CD14-positive monocyte (primary cell): ENCODE measurements at regions not wholly inside any gene's neighbourhood (a gene's known extent, or its start where the extent isn't known, plus 50 kb on each side); places are given as distances from the start of the nearest gene placed in this dataset.

Experiments
- DNase-seq, 3 donors: peaks; one replicate each; pipeline ENCODE4 v3.0.0-alpha.2; 2011 to 2022
- H2AFZ ChIP-seq: 2 replicates; pipeline ENCODE4 v1.6.0; 2012; ENCODE audit warnings: mild to moderate bottlenecking, low read depth, low read length, inconsistent platforms; ENCODE audit not compliant: insufficient read depth, poor library complexity, severe bottlenecking
- H3K27ac ChIP-seq, 2 donors: 1 replicate in 1 of 2; 2 replicates in 1 of 2; pipeline ENCODE4 v1.5.1; 2012 to 2013; ENCODE audit warnings: low read length in 2 of 2, control low read depth in 1 of 2, inconsistent platforms in 1 of 2, low read depth in 1 of 2, mild to moderate bottlenecking in 1 of 2
- H3K27me3 ChIP-seq, 2 donors: one replicate each; pipeline versions ENCODE4 v1.6.0 to v1.6.1; 2011 to 2013; ENCODE audit warnings: low read length in 2 of 2; ENCODE audit not compliant: control insufficient read depth in 2 of 2, insufficient read depth in 2 of 2
- H3K36me3 ChIP-seq, 2 donors: replicated peaks in 1 of 2; 1 replicate in 1 of 2; 2 replicates in 1 of 2; pipeline versions ENCODE4 v1.5.1 to v1.6.1; 2012 to 2013; ENCODE audit warnings: low read length in 2 of 2, control low read depth in 1 of 2, inconsistent platforms in 1 of 2, mild to moderate bottlenecking in 1 of 2; ENCODE audit not compliant: insufficient read depth in 2 of 2, control insufficient read depth in 1 of 2
- H3K4me1 ChIP-seq, 2 donors: 1 replicate in 1 of 2; 2 replicates in 1 of 2; pipeline versions ENCODE4 v1.5.1 to v1.6.1; 2012 to 2013; ENCODE audit warnings: low read length in 2 of 2, control low read depth in 1 of 2, inconsistent platforms in 1 of 2, mild to moderate bottlenecking in 1 of 2, moderate library complexity in 1 of 2; ENCODE audit not compliant: insufficient read depth in 2 of 2, control insufficient read depth in 1 of 2
- H3K4me2 ChIP-seq: replicated peaks from 2 replicates; pipeline ENCODE3; 2012; ENCODE audit warnings: low read length, moderate library complexity, mild to moderate bottlenecking; ENCODE audit not compliant: poor library complexity, severe bottlenecking; ENCODE audit errors: extremely low read depth
- H3K4me3 ChIP-seq, 3 experiments: fragments of 200-600 bp in 1 of 3; sonication (generic) in 1 of 3; replicated peaks in 1 of 3; 1 replicate in 2 of 3; 2 replicates in 1 of 3; pipeline ENCODE4 v1.5.1; 2011 to 2013; ENCODE audit warnings: low read length in 3 of 3, mild to moderate bottlenecking in 3 of 3, control low read depth in 2 of 3, low read depth in 2 of 3, inconsistent platforms in 1 of 3, moderate library complexity in 1 of 3
- H3K79me2 ChIP-seq: 2 replicates; pipeline ENCODE4 v1.6.0; 2012; ENCODE audit warnings: mild to moderate bottlenecking, control low read depth, inconsistent platforms, low read length, moderate library complexity; ENCODE audit not compliant: insufficient read depth
- H3K9ac ChIP-seq: 2 replicates; pipeline ENCODE4 v1.6.0; 2017; ENCODE audit warnings: low read length, mild to moderate bottlenecking; ENCODE audit not compliant: insufficient read depth, poor library complexity, severe bottlenecking
- H3K9me3 ChIP-seq, 2 donors: replicated peaks in 1 of 2; 1 replicate in 1 of 2; 2 replicates in 1 of 2; pipeline versions ENCODE4 v1.5.1 to v1.6.1; 2012 to 2013; ENCODE audit warnings: low read length in 2 of 2, control low read depth in 1 of 2; ENCODE audit not compliant: control insufficient read depth in 1 of 2, insufficient read depth in 1 of 2
- H4K20me1 ChIP-seq: 2 replicates; pipeline ENCODE4 v1.6.0; 2012; ENCODE audit warnings: mild to moderate bottlenecking, low read length, control low read depth, moderate library complexity; ENCODE audit not compliant: insufficient read depth
- H3K27ac Mint-ChIP-seq, 7 donors: one replicate each; pipeline ENCODE4 v1.8.0; 2020; ENCODE audit warnings: mild to moderate bottlenecking in 7 of 7, mixed read lengths in 7 of 7, moderate library complexity in 6 of 7, inconsistent platforms in 2 of 7
- H3K27me3 Mint-ChIP-seq, 3 donors: one replicate each; pipeline ENCODE4 v1.8.0; 2021 to 2022; ENCODE audit warnings: low read depth in 3 of 3, mild to moderate bottlenecking in 3 of 3, mixed read lengths in 3 of 3, moderate library complexity in 3 of 3, inconsistent platforms in 1 of 3
- H3K36me3 Mint-ChIP-seq, 2 donors: one replicate each; pipeline ENCODE4 v1.8.0; 2020; ENCODE audit warnings: mixed read lengths in 2 of 2, inconsistent platforms in 1 of 2, mild to moderate bottlenecking in 1 of 2
- H3K4me1 Mint-ChIP-seq: one replicate; pipeline ENCODE4 v1.8.0; 2020; ENCODE audit warnings: mild to moderate bottlenecking, mixed read lengths
- H3K4me3 Mint-ChIP-seq, 2 donors: one replicate each; pipeline ENCODE4 v1.8.0; 2020; ENCODE audit warnings: mild to moderate bottlenecking in 2 of 2, mixed read lengths in 2 of 2, moderate library complexity in 1 of 2
- H3K9me3 Mint-ChIP-seq, 7 donors: one replicate each; pipeline ENCODE4 v1.8.0; 2020 to 2022; ENCODE audit warnings: mixed read lengths in 7 of 7, mild to moderate bottlenecking in 6 of 7, moderate library complexity in 6 of 7, inconsistent platforms in 2 of 7
- WGBS: methylation state at CpG from one replicate; pipeline ENCODE4 v1.1.5; 2013; ENCODE audit warnings: missing lambda C conversion rate; ENCODE audit not compliant: insufficient coverage; 5-methylcytosine and 5-hydroxymethylcytosine counted together
- intact Hi-C, 2 donors: fragments of 100-400 bp; cut with micrococcal nuclease; formaldehyde crosslinking; loops; one replicate each; pipeline versions ENCODE4 v1.15.0 to v1.15.1; 2023
- TF ChIP-seq, protein P1 (sequence below): fragments of 200-600 bp; IDR thresholded peaks from one replicate; pipeline ENCODE4 v1.8.0; 2022; ENCODE audit warnings: antibody characterized with exemption, mild to moderate bottlenecking

DNA sequence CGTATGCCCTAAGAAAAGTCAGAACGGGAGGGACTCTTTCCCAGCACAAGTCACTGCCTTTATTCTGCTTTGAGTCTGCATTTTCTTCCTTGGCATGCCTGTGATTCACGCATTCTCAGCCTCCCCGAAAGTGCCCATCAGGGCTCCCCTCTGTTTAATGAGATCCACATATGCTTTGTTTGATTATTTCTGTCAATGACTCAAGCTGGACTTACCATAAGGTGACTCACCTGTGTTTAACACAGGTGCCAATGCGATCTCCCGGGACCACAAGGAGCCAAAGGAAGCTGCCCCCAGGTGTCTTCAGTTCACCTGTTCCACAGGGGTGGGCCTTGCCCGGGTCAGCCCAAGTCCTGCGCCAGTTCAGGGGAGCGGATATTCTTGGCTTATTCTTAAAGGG, 386.0 kb upstream of the SHH start:
- Histone ChIP-seq H4K20me1 (no peaks in the 10 kb centered on the region), H3K9ac (no peak overlapping the region), H3K36me3 (no peaks in the 10 kb centered on the region), H3K27ac (no peak overlapping the region), H3K4me3 (no peak overlapping the region), H3K4me2 (no peak overlapping the region), H3K27me3 (no peaks in the 10 kb centered on the region), H2AFZ (no peak overlapping the region), H3K9me3 (peaks cover 0 to 8% of the 10 kb centered on the region in 2 donors), H3K4me1 (no peaks in the 10 kb centered on the region), H3K79me2 (no peaks in the 10 kb centered on the region)
- peaks cover 0 to 4% (median 3%) of the 10 kb centered on the region in 3 donors for H3K27me3 Mint-ChIP-seq
- no peak overlapping the region for H3K27ac Mint-ChIP-seq
- DNase-seq = no peak
- peaks cover 0 to 3% (median 0%) of the 10 kb centered on the region in 7 donors for H3K9me3 Mint-ChIP-seq
- H3K4me3 Mint-ChIP-seq = no peak overlapping the region
- WGBS = 94% methylated on average over 8 of the region's 9 CpGs
- no peaks in the 10 kb centered on the region for H3K4me1 Mint-ChIP-seq
- H3K36me3 Mint-ChIP-seq = no peaks in the 10 kb centered on the region
- TF ChIP-seq, protein P1, sequence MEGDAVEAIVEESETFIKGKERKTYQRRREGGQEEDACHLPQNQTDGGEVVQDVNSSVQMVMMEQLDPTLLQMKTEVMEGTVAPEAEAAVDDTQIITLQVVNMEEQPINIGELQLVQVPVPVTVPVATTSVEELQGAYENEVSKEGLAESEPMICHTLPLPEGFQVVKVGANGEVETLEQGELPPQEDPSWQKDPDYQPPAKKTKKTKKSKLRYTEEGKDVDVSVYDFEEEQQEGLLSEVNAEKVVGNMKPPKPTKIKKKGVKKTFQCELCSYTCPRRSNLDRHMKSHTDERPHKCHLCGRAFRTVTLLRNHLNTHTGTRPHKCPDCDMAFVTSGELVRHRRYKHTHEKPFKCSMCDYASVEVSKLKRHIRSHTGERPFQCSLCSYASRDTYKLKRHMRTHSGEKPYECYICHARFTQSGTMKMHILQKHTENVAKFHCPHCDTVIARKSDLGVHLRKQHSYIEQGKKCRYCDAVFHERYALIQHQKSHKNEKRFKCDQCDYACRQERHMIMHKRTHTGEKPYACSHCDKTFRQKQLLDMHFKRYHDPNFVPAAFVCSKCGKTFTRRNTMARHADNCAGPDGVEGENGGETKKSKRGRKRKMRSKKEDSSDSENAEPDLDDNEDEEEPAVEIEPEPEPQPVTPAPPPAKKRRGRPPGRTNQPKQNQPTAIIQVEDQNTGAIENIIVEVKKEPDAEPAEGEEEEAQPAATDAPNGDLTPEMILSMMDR = no peak
- intact Hi-C loops = no loop called here

- Histone ChIP-seq H3K79me2 (no peaks in the 10 kb centered on the region), H3K27me3 (no peaks in the 10 kb centered on the region), H4K20me1 (no peaks in the 10 kb centered on the region), H3K27ac (no peak overlapping the region), H3K4me1 (no peaks in the 10 kb centered on the region), H3K4me3 (no peak overlapping the region), H3K9me3 (peaks cover 0 to 11% of the 10 kb centered on the region in 2 donors), H3K9ac (no peak overlapping the region), H2AFZ (no peak overlapping the region), H3K36me3 (no peaks in the 10 kb centered on the region), H3K4me2 (no peak overlapping the region)
- Mint-ChIP-seq H3K27ac (no peak overlapping the region), H3K27me3 (peaks cover 0 to 4% (median 2%) of the 10 kb centered on the region in 3 donors), H3K9me3 (peaks cover 0 to 6% (median 2%) of the 10 kb centered on the region in 7 donors), H3K4me1 (no peaks in the 10 kb centered on the region), H3K4me3 (no peak overlapping the region), H3K36me3 (no peaks in the 10 kb centered on the region)
- no peak for DNase-seq
- TF ChIP-seq, protein P1 = no peak
- intact Hi-C loops = no loop called here
- 75% methylated on average over 13 of the region's 13 CpGs for WGBS
Observed at GRCh38 chr7:156196649-156197048, 384.4 kb upstream of the SHH start.
